ENCODE measurements at regions not wholly inside any gene's neighbourhood (a gene's known extent, or its start where the extent isn't known, plus 50 kb on each side); places are given as distances from the start of the nearest gene placed in this dataset.
"Not testable (repeated sequence)": the region's sequence is repeated elsewhere in the genome, so short reads cannot be mapped to it uniquely, and the experiment has no call there.

DNA sequence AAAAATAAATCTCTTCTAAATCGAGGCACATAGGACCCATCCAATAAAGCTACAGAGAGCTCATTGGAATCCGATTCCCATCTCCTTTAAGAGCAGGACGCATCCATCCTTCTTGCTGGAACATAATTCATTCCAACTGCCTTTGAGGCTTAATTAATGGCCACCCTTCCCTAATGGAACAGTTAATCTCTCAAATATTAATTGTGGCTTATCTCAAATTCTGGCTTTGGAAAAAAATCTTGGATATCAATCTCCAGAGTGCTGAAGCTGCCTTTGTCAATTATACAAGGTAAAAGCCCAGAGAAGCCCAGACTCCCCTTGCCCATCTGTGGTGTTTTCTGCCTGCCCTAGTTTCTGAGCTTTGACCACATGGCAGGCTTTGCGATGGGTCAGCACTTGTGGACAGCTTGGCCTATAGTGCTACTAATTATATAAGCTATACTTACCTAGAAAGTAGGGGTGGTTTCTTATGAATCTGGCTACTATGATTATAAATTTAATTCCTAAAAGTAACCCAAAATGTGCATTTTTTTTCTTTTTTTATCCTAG is 246.3 kb downstream of the NUAK1 start:
- 25% methylated on average over 4 of the region's 4 CpGs for WGBS (ENCODE audit: low lambda C conversion rate)
- FAIRE-seq: no peak
- H3K27ac ChIP-seq (ENCODE audit: extremely low read length, insufficient read depth, low read length): no peak overlapping the region
- no peak for DNase-seq (ENCODE audit: low spot score)
- CTCF ChIA-PET (ENCODE audit: low intra/inter-chr PET ratio, low total read pairs): no interaction called here
- no peak overlapping the region for H3K9ac ChIP-seq (ENCODE audit: insufficient read depth, low read depth, low read length)
- no peaks in the 10 kb centered on the region for H3K4me1 ChIP-seq (ENCODE audit: insufficient read depth, low read length)
- H2AFZ ChIP-seq (ENCODE audit: low read length): no peak overlapping the region
- TF ChIP-seq POGZ (CRISPR knock-in tag; IDR thresholded peaks at IDR 0.05) (no peak), IRX3 (CRISPR knock-in tag; IDR thresholded peaks at IDR 0.05; ENCODE audit: borderline replicate concordance, low read depth) (no peak), KDM5A (IDR thresholded peaks at IDR 0.05; ENCODE audit: borderline replicate concordance, low read length) (no peak), STAT5B (CRISPR knock-in tag; IDR thresholded peaks at IDR 0.05) (no peak), ZNF350 (CRISPR knock-in tag; IDR thresholded peaks at IDR 0.05; ENCODE audit: borderline replicate concordance, low read depth) (no peak), ZEB1 (IDR thresholded peaks at IDR 0.05; ENCODE audit: insufficient replicate concordance, low read depth) (no peak), ZFP62 (CRISPR knock-in tag; IDR thresholded peaks at IDR 0.05) (no peak), SPEN (CRISPR knock-in tag; IDR thresholded peaks at IDR 0.05; ENCODE audit: low read depth) (no peak), RXRA (CRISPR knock-in tag; IDR thresholded peaks at IDR 0.05) (no peak), MED13 (CRISPR knock-in tag; IDR thresholded peaks at IDR 0.05) (no peak), HMG20A (CRISPR knock-in tag; IDR thresholded peaks at IDR 0.05; ENCODE audit: borderline replicate concordance) (no peak), THAP8 (CRISPR knock-in tag; IDR thresholded peaks at IDR 0.05; ENCODE audit: borderline replicate concordance) (no peak), KDM5B (CRISPR knock-in tag; IDR thresholded peaks at IDR 0.05; ENCODE audit: borderline replicate concordance) (no peak), SNAPC2 (CRISPR knock-in tag; IDR thresholded peaks at IDR 0.05) (no peak)
- TF ChIP-seq, protein P1, sequence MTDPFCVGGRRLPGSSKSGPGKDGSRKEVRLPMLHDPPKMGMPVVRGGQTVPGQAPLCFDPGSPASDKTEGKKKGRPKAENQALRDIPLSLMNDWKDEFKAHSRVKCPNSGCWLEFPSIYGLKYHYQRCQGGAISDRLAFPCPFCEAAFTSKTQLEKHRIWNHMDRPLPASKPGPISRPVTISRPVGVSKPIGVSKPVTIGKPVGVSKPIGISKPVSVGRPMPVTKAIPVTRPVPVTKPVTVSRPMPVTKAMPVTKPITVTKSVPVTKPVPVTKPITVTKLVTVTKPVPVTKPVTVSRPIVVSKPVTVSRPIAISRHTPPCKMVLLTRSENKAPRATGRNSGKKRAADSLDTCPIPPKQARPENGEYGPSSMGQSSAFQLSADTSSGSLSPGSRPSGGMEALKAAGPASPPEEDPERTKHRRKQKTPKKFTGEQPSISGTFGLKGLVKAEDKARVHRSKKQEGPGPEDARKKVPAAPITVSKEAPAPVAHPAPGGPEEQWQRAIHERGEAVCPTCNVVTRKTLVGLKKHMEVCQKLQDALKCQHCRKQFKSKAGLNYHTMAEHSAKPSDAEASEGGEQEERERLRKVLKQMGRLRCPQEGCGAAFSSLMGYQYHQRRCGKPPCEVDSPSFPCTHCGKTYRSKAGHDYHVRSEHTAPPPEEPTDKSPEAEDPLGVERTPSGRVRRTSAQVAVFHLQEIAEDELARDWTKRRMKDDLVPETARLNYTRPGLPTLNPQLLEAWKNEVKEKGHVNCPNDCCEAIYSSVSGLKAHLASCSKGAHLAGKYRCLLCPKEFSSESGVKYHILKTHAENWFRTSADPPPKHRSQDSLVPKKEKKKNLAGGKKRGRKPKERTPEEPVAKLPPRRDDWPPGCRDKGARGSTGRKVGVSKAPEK (CRISPR knock-in tag; IDR thresholded peaks at IDR 0.05; ENCODE audit: borderline replicate concordance): no peak
- H3K36me3 ChIP-seq (replicated peaks in 1 of 2; ENCODE audit: control insufficient read depth in 1 of 2, insufficient read depth in 2 of 2, low read length in 2 of 2): no peaks in the 10 kb centered on the region
- BruUV-seq (replicated peaks): no TSS peak
- H3K4me2 ChIP-seq (ENCODE audit: low read depth, low read length): no peak overlapping the region
- no peaks in the 10 kb centered on the region for H3K79me2 ChIP-seq (ENCODE audit: insufficient read depth, low read length)
- H3K4me3 ChIP-seq (replicated peaks in 1 of 3; ENCODE audit: insufficient read depth in 1 of 3, low read depth in 2 of 3, low read length in 3 of 3): no peak overlapping the region
- no peak for ATAC-seq
- no peaks in the 10 kb centered on the region for H3K9me3 ChIP-seq (ENCODE audit: low read length)
- POLR2A ChIA-PET: no interaction called here
- no peaks in the 10 kb centered on the region for H3K27me3 ChIP-seq (ENCODE audit: control insufficient read depth in 1 of 2, insufficient read depth in 2 of 2, low read length in 2 of 2)
- in situ Hi-C loops (cut with HindIII; ENCODE audit: extremely low pct_ligation_motif_present, low pct_unique_long_range_greater_than_20kb) (no loop called here), intact Hi-C loops (cut with micrococcal nuclease; ENCODE audit: unreplicated experiment) (no loop called here)
- H4K20me1 ChIP-seq (ENCODE audit: insufficient read depth, low read length): no peaks in the 10 kb centered on the region

DNA sequence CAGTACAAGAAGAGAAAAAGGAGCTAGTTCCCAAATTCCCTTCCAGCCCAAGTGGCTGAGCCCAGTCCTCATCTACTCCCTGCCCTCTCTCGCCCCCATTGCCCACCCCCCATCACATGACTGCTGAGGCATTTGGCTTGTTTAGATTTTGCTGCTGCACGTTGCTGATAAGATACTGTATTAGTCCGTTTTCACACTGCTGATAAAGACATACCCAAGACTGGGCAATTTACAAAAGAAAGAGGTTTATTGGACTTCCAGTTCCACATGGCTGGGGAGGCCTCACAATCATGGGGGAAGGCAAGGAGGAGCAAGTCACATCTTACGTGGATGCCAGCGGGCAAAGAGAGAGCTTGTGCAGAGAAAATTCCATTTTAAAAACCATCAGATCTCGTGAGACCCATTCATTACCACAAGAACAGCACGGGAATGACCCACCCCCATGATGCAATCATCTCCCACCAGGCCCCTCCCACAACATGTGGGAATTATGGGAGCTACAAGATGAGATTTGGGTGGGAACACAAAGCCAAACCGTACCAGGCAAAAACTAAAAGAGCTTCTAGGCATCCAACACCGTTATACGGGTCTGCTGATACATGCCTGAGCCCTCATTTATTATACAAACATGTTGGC is 243.4 kb downstream of the NUAK1 start:
- FAIRE-seq; H3K27ac ChIP-seq (ENCODE audit: extremely low read length, insufficient read depth, low read length); DNase-seq (ENCODE audit: low spot score); BruUV-seq (replicated peaks); H2AFZ ChIP-seq (ENCODE audit: low read length); H3K9ac ChIP-seq (ENCODE audit: insufficient read depth, low read depth, low read length); CTCF ChIA-PET (ENCODE audit: low intra/inter-chr PET ratio, low total read pairs); ATAC-seq; H3K4me3 ChIP-seq (replicated peaks in 1 of 3; ENCODE audit: insufficient read depth in 1 of 3, low read depth in 2 of 3, low read length in 3 of 3); H3K36me3 ChIP-seq (replicated peaks in 1 of 2; ENCODE audit: control insufficient read depth in 1 of 2, insufficient read depth in 2 of 2, low read length in 2 of 2); POLR2A ChIA-PET; H4K20me1 ChIP-seq (ENCODE audit: insufficient read depth, low read length); H3K4me2 ChIP-seq (ENCODE audit: low read depth, low read length); H3K4me1 ChIP-seq (ENCODE audit: insufficient read depth, low read length); in situ Hi-C loops (cut with HindIII; ENCODE audit: extremely low pct_ligation_motif_present, low pct_unique_long_range_greater_than_20kb); H3K27me3 ChIP-seq (ENCODE audit: control insufficient read depth in 1 of 2, insufficient read depth in 2 of 2, low read length in 2 of 2); H3K9me3 ChIP-seq (ENCODE audit: low read length); H3K79me2 ChIP-seq (ENCODE audit: insufficient read depth, low read length); intact Hi-C loops (cut with micrococcal nuclease; ENCODE audit: unreplicated experiment): not testable (repeated sequence)
- 38% methylated on average over 10 of the region's 10 CpGs for WGBS (ENCODE audit: low lambda C conversion rate)
